NCI-H2107 treated with DMSO at 0.1 percent for 48 hours (cell line): ENCODE measurements at regions not wholly inside any gene's neighbourhood (a gene's known extent, or its start where the extent isn't known, plus 50 kb on each side); places are given as distances from the start of the nearest gene placed in this dataset.
"Not testable (repeated sequence)": the region's sequence is repeated elsewhere in the genome, so short reads cannot be mapped to it uniquely, and the experiment has no call there.

ENCODE experiments used
- DNase-seq: peaks from one replicate; lab custom pipeline; 2025; ENCODE audit not compliant: unreplicated experiment; lab: John Stamatoyannopoulos, UW

DNA sequence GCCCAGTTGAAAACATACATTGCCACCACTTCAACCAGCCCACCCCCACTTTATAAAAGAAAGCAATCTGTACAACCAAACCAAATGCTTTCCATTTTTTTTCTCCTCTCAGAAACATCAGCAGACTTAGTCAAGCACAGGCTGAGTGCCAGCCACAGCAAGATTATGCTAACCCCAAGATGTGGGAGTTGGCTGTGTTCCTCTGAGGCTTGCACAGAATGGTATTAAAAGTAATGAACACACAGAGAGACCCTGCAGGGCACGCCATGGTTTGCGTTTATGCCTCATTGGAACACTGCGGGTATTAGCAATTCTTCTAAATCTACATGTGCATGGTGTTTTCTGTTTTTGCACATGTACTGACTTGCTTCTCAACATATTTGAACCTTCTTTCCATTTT, 419.9 kb upstream of the GRAMD2B start:
- DNase-seq: no peak

DNA sequence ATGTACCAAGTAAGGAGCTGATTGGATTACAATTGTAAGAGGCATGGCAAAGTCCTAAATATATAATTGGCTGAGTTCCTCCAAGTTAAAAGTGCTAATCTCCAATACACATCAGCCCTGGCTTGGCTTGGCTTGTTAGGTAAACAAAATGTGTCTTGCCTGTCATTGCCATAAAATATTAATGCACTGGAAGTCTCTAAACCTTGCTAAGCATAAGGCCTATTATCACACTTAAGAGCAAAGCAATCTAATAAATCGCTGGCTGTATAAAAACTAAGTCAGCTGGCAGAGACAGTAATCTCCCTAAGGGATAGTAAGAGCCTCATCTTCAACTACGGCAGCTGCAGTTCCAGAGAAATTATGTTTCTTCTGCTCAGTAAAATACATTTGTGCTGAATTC, 418.6 kb upstream of the GRAMD2B start:
- no peak for DNase-seq

DNA sequence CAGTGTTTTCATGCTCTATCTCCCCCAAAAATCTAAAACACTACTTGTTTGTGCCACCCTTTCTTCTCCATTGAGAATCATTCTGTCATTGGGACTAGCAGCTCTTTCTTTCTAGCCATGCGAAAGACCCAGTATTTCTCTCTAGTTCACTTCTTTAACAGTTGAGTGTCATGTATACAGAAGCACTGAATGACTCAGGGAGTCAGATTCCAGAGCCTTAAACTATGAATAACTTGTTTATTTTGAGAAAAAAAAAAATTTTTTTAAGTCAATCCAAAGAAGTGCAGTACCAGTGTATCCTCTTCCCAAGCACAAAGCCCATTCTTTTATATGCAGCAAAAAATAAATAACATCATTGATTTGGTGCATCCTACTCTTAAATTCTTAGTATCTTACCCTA, 415.4 kb upstream of the GRAMD2B start:
- no peak for DNase-seq

DNA sequence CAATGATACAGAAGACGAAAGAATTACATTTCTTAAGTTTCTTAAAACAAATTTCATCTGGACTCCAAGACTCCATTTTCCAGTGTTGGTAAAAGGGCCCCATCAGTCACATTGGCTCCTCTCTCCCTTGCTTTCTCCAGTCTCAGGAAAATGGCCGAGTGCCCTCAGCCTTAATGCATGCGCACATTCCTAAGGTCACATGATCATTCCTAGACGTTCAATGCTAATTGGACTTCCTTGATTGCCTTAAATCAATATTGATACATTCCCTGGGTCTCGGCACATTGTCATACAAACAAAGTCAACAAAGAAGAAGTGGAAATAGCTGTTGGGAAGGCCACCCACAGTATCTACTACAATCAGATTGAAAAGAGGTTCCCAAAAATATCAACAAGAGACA, 413.6 kb upstream of the GRAMD2B start:
- DNase-seq: no peak

DNA sequence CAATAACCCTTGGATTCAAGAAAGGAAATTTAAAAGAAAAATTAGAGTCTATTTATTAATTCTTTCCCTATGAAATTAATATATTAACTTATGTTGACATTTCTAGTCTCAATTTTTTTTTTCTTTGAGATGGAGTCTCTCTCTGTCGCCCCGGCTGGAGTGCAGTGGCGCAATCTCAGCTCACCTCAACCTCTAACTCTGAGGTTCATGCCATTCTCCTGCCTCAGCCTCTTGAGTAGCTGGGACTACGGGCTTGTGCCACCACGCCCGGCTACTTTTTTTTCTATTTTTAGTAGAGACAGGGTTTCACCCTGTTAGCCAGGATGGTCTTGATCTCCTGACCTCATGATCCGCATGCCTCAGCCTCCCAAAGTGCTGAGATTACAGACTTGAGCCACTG, 411.7 kb upstream of the GRAMD2B start:
- not testable (repeated sequence) for DNase-seq

DNA sequence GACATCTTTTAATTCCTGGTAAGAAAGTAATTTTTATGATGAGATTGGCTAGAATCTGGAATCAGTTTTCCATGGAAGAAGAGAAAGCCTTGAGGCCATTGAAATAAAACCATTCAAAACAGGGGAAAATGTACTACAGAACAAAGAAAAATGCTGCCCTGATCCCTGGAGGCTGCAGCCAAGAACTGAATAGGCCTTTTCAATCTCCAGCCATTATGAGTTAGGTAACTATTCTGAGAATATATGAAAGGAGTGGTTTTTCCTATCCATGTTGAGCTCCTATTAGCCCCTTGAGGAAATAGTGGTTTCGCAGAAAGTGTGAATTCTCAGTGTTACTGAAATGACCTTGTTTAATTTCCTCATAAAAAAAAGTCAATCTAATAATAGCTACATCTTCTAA, 408.5 kb upstream of the GRAMD2B start:
- no peak for DNase-seq

DNA sequence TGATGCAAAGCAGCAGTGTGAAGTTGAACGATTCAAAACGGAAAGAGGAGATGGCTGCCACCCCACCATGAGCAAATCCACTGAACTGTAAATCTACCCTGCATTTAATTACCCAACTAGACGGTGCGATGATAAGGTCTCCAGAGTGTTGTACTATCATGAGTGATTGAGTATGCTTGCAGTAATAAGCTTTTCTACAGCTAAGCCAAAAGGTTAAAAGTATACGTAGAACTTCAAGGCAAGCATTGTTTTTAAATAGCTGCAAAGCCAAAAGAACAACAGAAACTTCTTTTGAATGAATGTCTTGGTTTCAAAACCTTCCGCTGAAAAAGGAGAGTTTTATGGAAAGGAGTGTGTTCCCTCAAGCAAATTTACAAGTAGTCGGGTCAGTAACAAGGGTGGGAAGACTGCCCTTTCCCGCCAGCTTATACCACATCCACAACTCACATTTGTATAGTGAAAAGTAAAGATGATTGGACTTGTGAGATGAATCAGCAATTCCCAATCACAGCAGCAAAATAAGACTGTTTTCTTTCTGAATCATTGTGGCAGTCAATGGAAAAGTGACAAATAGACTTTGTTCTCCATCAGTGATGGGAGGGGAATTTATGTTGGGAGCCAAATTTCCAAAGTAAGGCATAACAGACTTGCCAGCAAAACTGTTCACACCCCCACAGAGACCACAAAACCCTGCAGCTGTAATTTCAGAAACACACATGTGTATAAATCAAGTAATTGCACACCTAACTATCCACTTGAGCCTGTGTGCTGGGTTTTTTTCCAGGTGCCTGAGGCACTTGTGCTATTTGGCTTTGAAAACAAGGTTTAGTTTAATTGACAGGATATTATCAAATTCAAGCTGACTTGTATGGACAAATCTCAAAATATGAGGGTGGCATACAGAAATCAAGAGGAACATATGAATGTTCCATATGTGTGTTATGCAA, 407.7 kb upstream of the GRAMD2B start:
- peak; percentile 26 for DNase-seq

DNA sequence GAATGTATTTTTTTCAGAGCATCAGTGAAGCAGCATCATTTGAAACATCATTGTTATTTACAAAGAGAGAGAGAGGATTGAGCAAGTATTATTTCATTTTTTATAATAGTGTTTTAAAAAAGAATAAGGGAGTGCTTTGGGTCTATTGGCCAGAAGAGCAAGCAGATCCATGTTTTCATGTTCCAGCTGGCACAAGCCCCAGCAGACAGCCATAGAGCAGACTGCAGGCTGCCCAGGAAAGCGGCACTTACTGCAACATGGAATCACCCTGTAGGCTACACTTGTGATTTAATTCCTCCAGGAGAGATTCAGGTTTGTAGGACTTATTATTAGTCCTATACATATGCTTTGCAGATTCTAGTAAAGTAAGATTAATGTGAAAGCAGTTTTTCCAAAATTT, 407.0 kb upstream of the GRAMD2B start:
- no peak for DNase-seq

DNA sequence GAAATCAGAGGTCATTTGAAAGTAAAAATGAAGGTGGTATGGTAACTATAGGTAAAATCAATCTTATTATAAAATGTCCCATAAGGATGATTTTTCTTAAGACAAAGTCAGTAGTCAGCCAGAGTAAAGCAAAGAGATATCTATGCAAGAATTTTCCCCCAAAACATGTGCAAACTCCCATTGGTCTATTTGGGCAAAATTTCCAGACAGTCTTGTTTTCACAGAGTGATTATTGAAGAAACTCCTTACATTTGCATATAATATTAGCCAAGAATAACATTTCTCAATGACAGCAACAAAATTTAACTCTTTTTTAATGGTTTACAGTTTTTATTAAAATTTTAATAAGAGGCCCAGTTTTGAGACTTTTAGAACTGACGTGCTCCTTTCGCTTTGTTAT, 406.1 kb upstream of the GRAMD2B start:
- DNase-seq: no peak

DNA sequence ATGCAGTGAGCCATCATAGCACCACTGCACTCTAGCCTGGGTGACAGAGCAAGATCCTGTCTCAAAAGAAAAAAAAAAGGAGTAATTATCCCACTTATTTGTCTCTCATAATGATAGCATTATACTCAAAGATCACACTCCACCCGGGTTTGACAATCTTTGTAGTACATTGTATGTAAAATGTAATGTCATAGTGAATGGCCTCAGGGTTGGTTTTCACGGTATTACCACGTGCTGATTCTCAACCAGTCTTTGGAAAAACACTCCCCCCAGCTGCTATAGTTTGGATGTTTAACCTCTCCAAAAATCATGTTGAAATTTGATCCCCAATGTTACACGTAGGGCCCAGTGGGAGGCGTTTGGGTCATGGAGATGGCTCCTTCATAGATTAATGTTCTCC, 402.4 kb upstream of the GRAMD2B start:
- DNase-seq: no peak

DNA sequence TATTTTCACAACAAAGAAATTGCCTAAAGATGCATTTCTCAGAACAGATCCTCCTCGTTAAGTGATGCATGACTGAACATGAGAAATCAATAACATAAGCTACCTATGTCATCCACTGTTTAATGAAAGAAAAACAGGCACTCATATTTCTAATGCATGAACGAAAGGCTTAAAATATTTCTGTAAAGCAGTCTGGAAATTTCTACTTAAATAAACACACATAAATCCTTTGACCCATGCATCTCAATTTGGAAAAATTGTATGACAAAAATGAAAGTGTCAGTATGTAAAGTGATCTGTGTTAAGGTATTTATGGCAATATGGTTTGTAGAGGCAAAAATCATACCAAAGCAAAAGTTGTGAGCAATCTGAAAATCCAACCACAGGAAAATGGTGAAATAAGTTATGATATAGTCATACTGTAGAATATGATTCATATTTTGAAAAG, 399.2 kb upstream of the GRAMD2B start:
- no peak for DNase-seq

DNA sequence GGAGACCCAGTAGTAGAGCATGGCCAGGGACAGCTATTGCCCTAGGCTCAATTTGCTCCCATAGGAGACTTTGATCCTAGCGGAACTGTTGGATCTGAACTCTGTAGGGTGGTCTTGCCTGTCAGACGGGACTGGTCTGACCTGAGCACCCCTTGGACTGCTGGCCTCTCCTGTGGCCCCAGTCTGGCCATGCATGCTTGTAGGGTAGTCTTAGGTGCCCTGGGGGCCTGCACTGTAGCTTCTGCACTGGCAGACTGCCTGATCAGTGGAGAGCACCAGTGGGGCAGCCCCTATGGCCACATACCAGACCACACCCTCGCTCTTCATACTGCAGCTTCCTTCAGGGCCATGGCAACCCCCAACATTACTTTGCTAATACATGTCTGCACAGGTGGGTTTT, 396.1 kb upstream of the GRAMD2B start:
- no peak for DNase-seq

DNA sequence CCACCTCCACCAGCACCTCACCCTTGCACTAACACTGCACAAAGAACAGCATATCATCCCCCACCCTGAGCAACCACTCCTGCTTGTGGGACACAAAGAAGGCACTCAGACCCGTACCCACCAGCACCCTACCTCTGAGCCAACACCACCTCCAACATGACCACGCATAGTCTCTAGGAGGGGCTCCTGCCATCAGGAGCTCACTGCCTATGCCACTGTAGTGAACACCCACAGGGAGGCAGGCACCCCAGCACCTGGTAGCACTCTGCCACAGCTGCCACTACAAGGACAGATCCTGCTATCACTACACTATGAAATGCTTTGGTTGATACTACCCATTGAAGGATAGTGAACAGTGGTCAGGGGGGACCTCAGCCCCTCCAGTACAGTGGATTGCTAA, 395.6 kb upstream of the GRAMD2B start:
- no peak for DNase-seq

DNA sequence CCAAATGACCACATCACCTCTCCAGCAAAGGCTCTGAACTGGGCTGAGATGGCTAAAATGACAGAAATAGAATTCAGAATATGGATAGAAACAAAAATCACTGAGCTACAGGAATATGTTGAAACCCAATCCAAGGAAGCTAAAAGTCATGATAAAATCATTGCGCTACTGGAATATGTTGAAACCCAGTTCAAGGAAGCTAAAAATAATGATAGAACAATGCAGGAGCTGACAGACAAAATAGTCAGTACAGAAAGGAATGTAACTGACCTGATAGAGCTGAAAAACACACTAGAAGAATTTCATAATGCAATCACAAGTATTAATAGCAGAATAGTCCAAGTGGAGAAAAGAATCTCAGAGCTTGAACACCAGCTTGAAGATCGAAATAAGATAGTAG, 394.9 kb upstream of the GRAMD2B start:
- DNase-seq: no peak

DNA sequence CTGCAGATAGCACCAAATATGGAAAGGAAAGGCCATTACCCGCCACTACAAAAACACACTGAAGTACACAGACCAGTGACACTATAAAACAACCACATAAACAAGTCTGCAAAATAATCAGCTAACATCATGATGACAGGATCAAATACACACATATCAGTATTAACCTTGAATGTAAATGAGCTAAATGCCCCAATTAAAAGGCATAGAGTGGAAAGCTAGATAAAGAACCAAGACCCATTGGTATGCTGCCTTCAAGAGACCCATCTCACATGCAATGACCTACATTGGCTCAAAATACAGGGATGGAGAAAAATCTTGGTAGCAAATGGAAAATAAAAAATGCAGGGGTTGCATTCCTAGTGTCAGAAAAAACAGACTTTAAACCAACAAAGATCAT, 393.9 kb upstream of the GRAMD2B start:
- not testable (repeated sequence) for DNase-seq

DNA sequence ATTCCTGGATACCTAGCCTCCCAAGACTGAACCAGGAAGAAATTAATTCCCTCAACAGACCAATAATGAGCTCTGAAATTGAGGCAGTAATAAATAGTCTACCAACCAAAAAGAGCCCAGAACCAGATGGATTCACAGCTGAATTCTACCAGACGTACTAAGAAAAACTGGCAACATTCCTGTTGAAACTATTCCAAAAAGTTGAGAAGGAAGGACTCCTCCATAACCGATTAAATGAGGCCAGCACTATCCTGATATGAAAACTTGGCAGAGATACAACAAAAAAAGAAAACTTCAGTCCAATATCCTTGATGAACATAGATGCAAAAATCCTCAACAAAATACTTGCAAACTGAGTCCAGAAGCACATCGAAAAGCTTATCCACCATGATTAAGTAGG, 392.5 kb upstream of the GRAMD2B start:
- DNase-seq: no peak

DNA sequence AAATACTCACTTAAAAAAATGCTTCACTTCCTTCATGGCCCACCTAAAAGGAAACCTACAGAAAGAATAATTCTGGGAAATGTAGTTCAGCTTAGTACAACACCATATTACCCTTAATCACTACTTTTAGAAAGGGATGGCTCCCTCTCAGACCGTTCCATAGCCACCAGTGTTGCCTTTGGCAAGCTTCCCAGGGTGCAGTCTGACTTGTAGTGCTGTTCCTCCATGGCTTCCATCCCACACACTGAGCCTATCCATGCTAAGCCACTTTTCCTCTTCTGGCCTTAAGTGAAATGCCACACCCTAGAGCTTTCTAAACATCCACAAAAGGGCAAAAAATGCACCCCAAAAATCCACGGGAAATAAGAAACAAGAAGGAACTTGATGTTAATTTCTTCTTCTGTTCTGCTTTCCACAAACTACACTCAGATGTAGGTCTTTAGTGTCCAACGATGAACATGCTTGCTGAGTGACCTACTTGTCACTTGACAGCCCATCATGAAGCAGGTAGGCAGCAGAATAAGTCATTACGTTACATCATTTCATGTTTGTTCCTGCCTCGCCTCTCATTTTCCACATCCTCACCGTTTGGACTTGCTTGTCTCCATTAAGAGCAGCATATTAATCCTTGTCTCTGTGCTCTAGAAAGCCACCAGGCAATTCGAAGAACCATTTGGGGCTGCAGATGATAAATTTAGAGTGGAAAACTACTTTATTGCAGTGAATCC, 391.1 kb upstream of the GRAMD2B start:
- no peak for DNase-seq

DNA sequence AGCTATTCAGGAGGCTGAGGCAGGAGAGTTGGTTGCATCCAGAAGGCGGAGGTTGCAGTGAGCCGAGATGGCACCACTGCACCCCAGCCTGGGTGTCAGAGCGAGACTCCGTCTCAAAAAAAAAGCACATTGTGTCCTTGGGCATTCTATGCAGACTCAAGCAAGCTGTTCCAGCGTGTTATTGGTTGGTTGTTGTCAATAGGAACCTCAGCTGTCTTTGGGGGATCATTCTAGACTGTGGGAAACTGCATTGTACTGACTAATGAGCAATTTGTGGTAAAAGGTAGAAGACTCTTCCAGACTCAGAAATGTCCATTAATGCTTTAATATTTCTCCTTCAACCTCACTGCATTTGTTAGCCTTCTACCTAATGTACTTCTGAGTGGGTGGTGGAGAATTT, 379.5 kb upstream of the GRAMD2B start:
- DNase-seq: peak; percentile 63

DNA sequence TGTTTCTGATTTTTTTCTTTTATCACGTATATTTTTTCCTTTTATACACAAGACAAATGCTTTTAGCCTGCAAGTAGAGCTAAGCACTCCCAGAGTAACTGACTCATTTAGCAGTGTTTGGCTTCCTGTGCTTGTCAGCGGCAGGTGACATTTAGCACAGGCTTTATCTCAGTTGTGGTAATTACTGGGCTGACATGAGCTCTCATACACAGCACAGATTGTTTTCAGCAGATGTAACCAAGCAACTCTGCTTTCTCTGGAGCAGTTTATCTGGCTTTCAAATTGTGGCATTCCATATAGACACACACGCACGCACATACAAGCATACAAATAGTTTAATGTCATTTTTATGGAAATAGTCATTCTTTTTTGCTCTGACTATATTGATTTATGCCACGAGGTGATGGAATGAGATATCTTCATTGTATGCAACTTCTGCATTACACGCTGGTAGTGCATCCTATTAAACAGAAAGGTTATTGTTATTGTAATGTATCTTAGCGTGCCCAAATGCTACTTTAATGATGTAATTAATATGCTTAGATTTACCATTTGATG, 379.0 kb upstream of the GRAMD2B start:
- DNase-seq: peak; percentile 67

DNA sequence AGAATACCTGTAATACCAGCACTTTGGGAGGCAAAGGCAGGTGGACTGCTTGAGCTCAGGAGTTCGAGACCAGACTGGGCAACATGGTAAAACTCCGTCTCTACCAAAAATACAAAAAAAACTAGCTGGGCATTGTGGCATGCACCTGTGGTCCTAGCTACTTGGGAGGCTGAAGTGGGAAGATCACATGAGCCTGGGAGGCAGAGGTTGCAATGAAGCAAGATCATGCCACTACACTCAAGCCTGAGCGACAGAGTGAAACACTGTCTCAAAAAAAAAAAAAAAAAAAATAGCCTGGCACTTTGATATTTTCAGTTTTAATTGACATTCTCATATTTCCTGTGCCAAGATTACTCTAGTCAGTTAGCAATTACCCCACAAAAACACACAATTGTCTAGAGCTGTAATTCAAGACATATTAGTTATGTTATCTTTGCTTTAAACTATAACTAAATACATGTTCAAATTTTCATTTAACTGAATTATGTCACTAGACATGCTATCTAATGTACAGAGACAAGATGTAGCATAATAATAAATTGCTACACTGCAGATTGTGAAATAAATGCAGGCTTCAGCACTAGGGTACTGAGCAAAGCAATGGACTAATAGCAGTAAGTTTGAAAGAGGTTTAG, 378.2 kb upstream of the GRAMD2B start:
- no peak for DNase-seq

DNA sequence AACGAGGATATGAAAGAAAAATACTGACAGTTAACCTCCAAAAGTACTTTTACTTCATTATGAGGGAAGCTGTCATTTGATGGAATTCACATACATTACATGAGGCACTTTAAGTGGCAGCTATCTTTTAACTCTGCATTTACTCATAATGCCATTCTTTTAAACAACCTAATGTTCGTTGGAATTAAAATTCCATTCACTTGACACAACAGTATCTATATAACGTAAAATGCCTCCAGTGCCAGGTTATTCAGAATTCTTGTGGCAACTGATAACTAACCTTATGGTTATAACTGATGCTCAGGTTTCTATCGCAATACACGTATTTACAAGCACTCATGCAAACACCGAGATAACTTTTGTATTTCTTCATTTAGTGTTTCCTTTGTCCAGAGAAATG, 376.9 kb upstream of the GRAMD2B start:
- no peak for DNase-seq
